ENCODE measurements at regions not wholly inside any gene's neighbourhood (a gene's known extent, or its start where the extent isn't known, plus 50 kb on each side); places are given as distances from the start of the nearest gene placed in this dataset.

- no peak for TF ChIP-seq CTCF (IDR thresholded peaks at IDR 0.05)
- H3K9me3 ChIP-seq = no peaks in the 10 kb centered on the region
- no peaks in the 10 kb centered on the region for H3K36me3 ChIP-seq (ENCODE audit: low read depth)
- peak; percentile 72 for ATAC-seq
- intact Hi-C loops (cut with DNase I, micrococcal nuclease) = no loop called here
- H3K4me3 ChIP-seq = no peak overlapping the region
- peak in 1 of 3 donors; percentile 13 for DNase-seq
- peaks cover 16% of the 10 kb centered on the region for H3K4me1 ChIP-seq (ENCODE audit: low read depth)
Observed at GRCh38 chr11:116135891-116136290, 631.7 kb upstream of the CADM1 start.

GRCh38 chr11:116134450-116134849 lies 630.2 kb upstream of the CADM1 start:
- no peak for TF ChIP-seq CTCF (IDR thresholded peaks at IDR 0.05)

GRCh38 chr11:116132273-116132978 lies 628.2 kb upstream of the CADM1 start:
- no peak for DNase-seq
- Histone ChIP-seq H3K36me3 (ENCODE audit: low read depth) (no peaks in the 10 kb centered on the region), H3K4me3 (no peak overlapping the region), H3K9me3 (no peaks in the 10 kb centered on the region), H3K4me1 (ENCODE audit: low read depth) (peaks cover 7% of the 10 kb centered on the region)
- ATAC-seq = no peak
- intact Hi-C loops (cut with DNase I, micrococcal nuclease) = no loop called here
- no peak for TF ChIP-seq CTCF (IDR thresholded peaks at IDR 0.05)

More at GRCh38 chr11:116134450-116134849, 630.2 kb upstream of the CADM1 start:
- no peak for DNase-seq
- no peak overlapping the region for H3K4me3 ChIP-seq
- ATAC-seq = no peak
- H3K4me1 ChIP-seq (ENCODE audit: low read depth) = peaks cover 16% of the 10 kb centered on the region
- no peaks in the 10 kb centered on the region for H3K9me3 ChIP-seq
- intact Hi-C loops (cut with DNase I, micrococcal nuclease) = no loop called here
- no peaks in the 10 kb centered on the region for H3K36me3 ChIP-seq (ENCODE audit: low read depth)

GRCh38 chr11:116130122-116130521 lies 625.9 kb upstream of the CADM1 start:
- Histone ChIP-seq H3K9me3 (no peaks in the 10 kb centered on the region), H3K4me3 (no peak overlapping the region), H3K36me3 (ENCODE audit: low read depth) (no peaks in the 10 kb centered on the region), H3K4me1 (ENCODE audit: low read depth) (no peaks in the 10 kb centered on the region)
- TF ChIP-seq CTCF (IDR thresholded peaks at IDR 0.05) = no peak
- ATAC-seq (no peak), DNase-seq (no peak)
- intact Hi-C loops (cut with DNase I, micrococcal nuclease) = no loop called here

- H3K9me3 ChIP-seq = no peaks in the 10 kb centered on the region
- H3K4me1 ChIP-seq (ENCODE audit: low read depth) = no peaks in the 10 kb centered on the region
- intact Hi-C loops (cut with DNase I, micrococcal nuclease) = no loop called here
- TF ChIP-seq CTCF (IDR thresholded peaks at IDR 0.05) = no peak
- ATAC-seq (no peak), DNase-seq (no peak)
- no peak overlapping the region for H3K4me3 ChIP-seq
- no peaks in the 10 kb centered on the region for H3K36me3 ChIP-seq (ENCODE audit: low read depth)
Observed at GRCh38 chr11:116129456-116129855, 625.2 kb upstream of the CADM1 start.

- Histone ChIP-seq H3K4me3 (no peak overlapping the region), H3K4me1 (ENCODE audit: low read depth) (no peaks in the 10 kb centered on the region), H3K9me3 (no peaks in the 10 kb centered on the region), H3K36me3 (ENCODE audit: low read depth) (no peaks in the 10 kb centered on the region)
- intact Hi-C loops (cut with DNase I, micrococcal nuclease) = no loop called here
- DNase-seq (no peak), ATAC-seq (no peak)
- no peak for TF ChIP-seq CTCF (IDR thresholded peaks at IDR 0.05)
Observed at GRCh38 chr11:116126562-116126961, 622.3 kb upstream of the CADM1 start.
